BJ (cell line): ENCODE measurements at regions not wholly inside any gene's neighbourhood (a gene's known extent, or its start where the extent isn't known, plus 50 kb on each side); places are given as distances from the start of the nearest gene placed in this dataset.

Experiments
- CTCF ChIA-PET: fragments of 350-600 bp; formaldehyde crosslinking; extraction: SDS; loops from one replicate; lab custom pipeline; 2021; ENCODE audit warnings: antibody characterized with exemption, inconsistent platforms; lab: Yijun Ruan, JAX
- POLR2A ChIA-PET: fragments of 300-600 bp; sonication (Branson Sonifier 250); formaldehyde crosslinking; extraction: SDS; loops from one replicate; lab custom pipeline; 2021; ENCODE audit warnings: antibody characterized with exemption; lab: Charles Lee
- DNase-seq: peaks from one replicate; pipeline ENCODE4 v3.0.0-alpha.2; 2011; ENCODE audit warnings: low read depth
- H3K27me3 ChIP-seq: 2 replicates; pipeline ENCODE4 v1.6.0; 2011; ENCODE audit warnings: low read length; ENCODE audit not compliant: control insufficient read depth, insufficient read depth
- H3K36me3 ChIP-seq: 2 replicates; pipeline ENCODE4 v1.5.1; 2011; ENCODE audit warnings: low read length; ENCODE audit not compliant: control insufficient read depth, insufficient read depth
- H3K4me3 ChIP-seq: 2 replicates; pipeline ENCODE4 v1.5.1; 2011; ENCODE audit warnings: low read depth, mild to moderate bottlenecking, control low read depth, low read length
- CTCF ChIP-seq: IDR thresholded peaks from 2 replicates; pipeline ENCODE4 v1.5.1; 2011; ENCODE audit warnings: low read depth, mild to moderate bottlenecking, control low read depth, inconsistent platforms, low read length, moderate library complexity; ENCODE audit not compliant: insufficient read depth

DNA sequence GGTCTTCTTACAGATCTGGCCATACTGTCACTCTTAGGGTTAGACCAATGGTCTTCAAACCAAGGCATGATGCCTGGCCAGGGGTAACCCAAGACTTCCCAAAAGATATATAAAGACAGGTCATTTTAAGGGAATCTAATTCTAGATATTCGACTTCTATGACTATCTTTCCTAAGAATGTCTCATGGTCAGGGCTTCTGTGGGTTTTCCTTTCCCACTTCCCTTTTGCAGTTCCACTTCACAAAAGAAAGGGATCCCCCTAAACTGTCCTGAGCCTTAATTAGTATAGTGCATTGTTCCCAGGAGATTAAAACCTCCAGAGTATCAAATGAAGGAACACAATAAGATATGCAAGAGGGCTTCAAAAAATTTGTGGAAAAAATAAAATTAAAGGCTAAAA is 223.6 kb upstream of the SIX2 start:
- H3K27me3 ChIP-seq, result no peaks in the 10 kb centered on the region
- DNase-seq, result no peak
- ChIA-PET CTCF (no interaction called here), POLR2A (no interaction called here)
- TF ChIP-seq CTCF, result no peak
- no peaks in the 10 kb centered on the region for H3K36me3 ChIP-seq
- no peak overlapping the region for H3K4me3 ChIP-seq

- CTCF ChIA-PET, result no interaction called here
Observed at GRCh38 chr2:45229411-45229810, 220.2 kb upstream of the SIX2 start.

GRCh38 chr2:45227347-45227746 is 218.1 kb upstream of the SIX2 start:
- Histone ChIP-seq H3K4me3 (no peak overlapping the region), H3K27me3 (peaks cover 2% of the 10 kb centered on the region; the same call in 1 of the 2 replicates), H3K36me3 (no peaks in the 10 kb centered on the region)
- POLR2A ChIA-PET, result no interaction called here
- DNase-seq, result no peak
- TF ChIP-seq CTCF, result no peak
- CTCF ChIA-PET, result interaction anchor here (1.6 kb wide), 1 partner anchor 10 kb away, joined by 5 read pairs; no protein-coding TSS in a partner anchor

More at GRCh38 chr2:45229411-45229810, 220.2 kb upstream of the SIX2 start:
- POLR2A ChIA-PET, result no interaction called here
- Histone ChIP-seq H3K27me3 (peaks cover 1% of the 10 kb centered on the region; the same call in 1 of the 2 replicates), H3K4me3 (no peak overlapping the region), H3K36me3 (no peaks in the 10 kb centered on the region)
- no peak for TF ChIP-seq CTCF
- DNase-seq, result no peak

GRCh38 chr2:45224993-45225380 is 215.7 kb upstream of the SIX2 start:
- no peaks in the 10 kb centered on the region for H3K36me3 ChIP-seq
- POLR2A ChIA-PET, result no interaction called here
- no peak for DNase-seq
- CTCF ChIA-PET, result interaction anchor here (1.0 to 1.4 kb wide), 2 partner anchors 10 to 88 kb away, joined by 3 to 4 read pairs; no protein-coding TSS in a partner anchor
- H3K27me3 ChIP-seq, result peaks cover 8% of the 10 kb centered on the region; the same call in 1 of the 2 replicates
- H3K4me3 ChIP-seq, result no peak overlapping the region
- TF ChIP-seq CTCF, result no peak

- no peak for DNase-seq
- H3K4me3 ChIP-seq, result no peak overlapping the region
- H3K36me3 ChIP-seq, result no peaks in the 10 kb centered on the region
- TF ChIP-seq CTCF, result no peak
- peaks cover 8% of the 10 kb centered on the region; the same call in 1 of the 2 replicates for H3K27me3 ChIP-seq
- ChIA-PET CTCF (interaction anchor here (1.0 to 1.4 kb wide), 2 partner anchors 11 to 89 kb away, joined by 3 to 4 read pairs; no protein-coding TSS in a partner anchor), POLR2A (no interaction called here)
Observed at GRCh38 chr2:45224321-45224992, 215.2 kb upstream of the SIX2 start.
